ENCODE measurements at regions not wholly inside any gene's neighbourhood (a gene's known extent, or its start where the extent isn't known, plus 50 kb on each side); places are given as distances from the start of the nearest gene placed in this dataset.
"Not testable (repeated sequence)": the region's sequence is repeated elsewhere in the genome, so short reads cannot be mapped to it uniquely, and the experiment has no call there.

DNA sequence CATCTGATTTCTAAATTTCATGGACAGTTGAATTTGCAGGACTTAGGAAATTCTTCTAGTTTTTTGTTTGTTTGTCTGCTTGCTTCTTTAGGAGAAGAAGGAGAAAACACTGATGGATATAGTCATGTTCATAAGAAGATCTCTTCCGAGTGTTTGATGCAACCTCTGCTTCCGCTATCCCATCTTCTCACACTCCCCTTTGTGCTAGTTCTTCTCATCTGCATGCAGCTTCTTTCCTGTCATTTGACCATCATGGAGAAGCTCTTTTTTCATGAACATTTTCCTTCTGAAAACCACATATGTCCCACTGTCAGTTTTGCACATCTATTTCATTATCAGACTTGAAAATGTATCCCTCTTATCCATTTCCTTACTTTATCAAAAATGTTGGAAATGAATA lies 346.9 kb upstream of the PRKCQ start:
- Histone ChIP-seq H3K9me3 (no peaks in the 10 kb centered on the region), H3K36me3 (no peaks in the 10 kb centered on the region), H3K4me1 (peaks cover 0 to 10% (median 0%) of the 10 kb centered on the region in 4 donors), H3K4me3 (no peak overlapping the region), H3K27ac (peak overlapping the region; percentile 55 to 77 (median 63)), H3K27me3 (no peaks in the 10 kb centered on the region)
- WGBS, 2 donors (ENCODE audit: low coverage in 1 of 2) = 62 to 78% methylated on average over 2 of the region's 2 CpGs
- intact Hi-C loops (cut with DNase I; ENCODE audit: low total_unique reads) (loop anchor here (10.0 kb wide), 1 partner anchor 488 kb away; the partner anchor contains the start of gene SFMBT2), in situ Hi-C loops (cut with MboI; ENCODE audit: low pct_ligation_motif_present in 1 of 4, low pct_unique_long_range_greater_than_20kb in 1 of 4, low sequenced_read_pairs in 3 of 4) (no loop called here)
- TF ChIP-seq CTCF (IDR thresholded peaks at IDR 0.05) (no peak), POLR2AphosphoS5 (IDR thresholded peaks at IDR 0.05) (no peak), POLR2A (IDR thresholded peaks at IDR 0.05) (no peak), EP300 (IDR thresholded peaks at IDR 0.05; ENCODE audit: low read depth) (no peak)
- no peak for DNase-seq

DNA sequence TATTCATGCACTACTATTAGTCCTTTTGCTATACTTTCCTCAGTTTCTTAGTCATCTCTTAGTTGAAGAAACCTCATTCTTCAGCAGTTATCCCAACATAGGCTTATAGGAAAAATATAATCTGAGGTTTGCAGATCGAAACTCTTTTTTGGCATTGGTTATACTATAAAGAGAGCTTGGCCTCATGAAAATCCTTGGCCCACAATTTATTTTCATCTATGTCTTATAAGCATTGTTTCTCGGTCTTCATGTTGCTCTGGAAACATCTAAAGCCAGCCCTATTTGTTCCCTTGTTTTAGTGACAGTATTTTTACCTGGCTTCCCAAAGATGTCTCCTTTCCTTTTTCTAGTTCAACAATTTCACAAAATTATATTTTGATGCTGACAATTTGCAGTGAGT lies 345.1 kb upstream of the PRKCQ start:
- intact Hi-C loops (cut with DNase I; ENCODE audit: low total_unique reads) (loop anchor here (10.0 kb wide), 1 partner anchor 490 kb away; the partner anchor contains the start of gene SFMBT2), in situ Hi-C loops (cut with MboI; ENCODE audit: low pct_ligation_motif_present in 1 of 4, low pct_unique_long_range_greater_than_20kb in 1 of 4, low sequenced_read_pairs in 3 of 4) (no loop called here)
- H3K4me1 ChIP-seq = peaks cover 0 to 13% (median 2%) of the 10 kb centered on the region in 4 donors
- no peak for DNase-seq
- TF ChIP-seq POLR2AphosphoS5 (IDR thresholded peaks at IDR 0.05) (no peak), CTCF (IDR thresholded peaks at IDR 0.05) (no peak), POLR2A (IDR thresholded peaks at IDR 0.05) (no peak), EP300 (IDR thresholded peaks at IDR 0.05; ENCODE audit: low read depth) (no peak)
- no peak overlapping the region for H3K4me3 ChIP-seq
- WGBS, 2 donors (ENCODE audit: low coverage in 1 of 2) = 90 to 100% methylated on average over 2 of the region's 2 CpGs
- no peaks in the 10 kb centered on the region for H3K9me3 ChIP-seq
- H3K27me3 ChIP-seq = no peaks in the 10 kb centered on the region
- H3K27ac ChIP-seq = no peak overlapping the region
- H3K36me3 ChIP-seq = no peaks in the 10 kb centered on the region

DNA sequence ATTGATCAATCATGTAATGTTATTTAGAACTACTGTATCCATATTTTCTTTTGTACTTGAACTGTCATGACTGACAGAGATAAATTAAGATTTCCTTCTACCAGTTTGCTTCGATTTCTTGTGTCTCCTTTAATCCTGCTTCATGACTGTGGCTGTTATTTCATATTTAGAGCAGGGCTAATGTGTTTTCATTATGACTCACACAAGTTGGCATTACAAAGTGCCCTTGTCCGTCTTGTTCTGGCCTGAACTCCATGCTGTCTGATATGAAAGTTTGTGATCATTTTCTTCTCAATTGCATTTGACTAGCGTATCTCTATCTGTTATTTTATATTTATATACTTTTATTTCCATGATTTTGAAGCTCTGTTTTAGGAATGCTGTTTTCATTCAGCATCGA lies 344.1 kb upstream of the PRKCQ start:
- Histone ChIP-seq H3K4me3 (no peak overlapping the region), H3K36me3 (no peaks in the 10 kb centered on the region), H3K27ac (no peak overlapping the region), H3K4me1 (peaks cover 0 to 18% (median 2%) of the 10 kb centered on the region in 4 donors), H3K27me3 (no peaks in the 10 kb centered on the region), H3K9me3 (no peaks in the 10 kb centered on the region)
- WGBS, 2 donors (ENCODE audit: low coverage in 1 of 2) = 48 to 49% methylated on average over 4 of the region's 4 CpGs
- no peak for DNase-seq
- in situ Hi-C loops (cut with MboI; ENCODE audit: low pct_ligation_motif_present in 1 of 4, low pct_unique_long_range_greater_than_20kb in 1 of 4, low sequenced_read_pairs in 3 of 4) = loop anchor here in 2 of 4 donors (25.0 kb wide), 1 partner anchor 488 kb away; the partner anchor contains the start of gene SFMBT2 (in 2 of the 2)
- TF ChIP-seq CTCF (IDR thresholded peaks at IDR 0.05) (no peak), POLR2AphosphoS5 (IDR thresholded peaks at IDR 0.05) (no peak), EP300 (IDR thresholded peaks at IDR 0.05; ENCODE audit: low read depth) (no peak), POLR2A (IDR thresholded peaks at IDR 0.05) (no peak)
- intact Hi-C loops (cut with DNase I; ENCODE audit: low total_unique reads) = loop anchor here (10.0 kb wide), 1 partner anchor 491 kb away; the partner anchor contains the start of gene SFMBT2

GRCh38 chr10:6921026-6921425 lies 340.9 kb upstream of the PRKCQ start:
- H3K4me1 ChIP-seq, DNase-seq, H3K27ac ChIP-seq, H3K36me3 ChIP-seq, H3K4me3 ChIP-seq, H3K9me3 ChIP-seq, H3K27me3 ChIP-seq: not testable (repeated sequence)
- intact Hi-C loops (cut with DNase I; ENCODE audit: low total_unique reads) = loop anchor here (10.0 kb wide), 1 partner anchor 494 kb away; the partner anchor contains the start of gene SFMBT2
- in situ Hi-C loops (cut with MboI; ENCODE audit: low pct_ligation_motif_present in 1 of 4, low pct_unique_long_range_greater_than_20kb in 1 of 4, low sequenced_read_pairs in 3 of 4) = loop anchor here in 2 of 4 donors (25.0 kb wide), 1 partner anchor 491 kb away; the partner anchor contains the start of gene SFMBT2 (in 2 of the 2)
- WGBS, 2 donors (ENCODE audit: low coverage in 1 of 2) = 77 to 82% methylated on average over 9 to 15 of the region's 16 CpGs

Data from transverse colon (tissue), 4 donors.